CD8-positive, alpha-beta memory T cell (primary cell): ENCODE measurements at regions not wholly inside any gene's neighbourhood (a gene's known extent, or its start where the extent isn't known, plus 50 kb on each side); places are given as distances from the start of the nearest gene placed in this dataset.

Experiments
- CTCF ChIA-PET: fragments of 350-600 bp; sonication (Branson Sonifier 250); formaldehyde crosslinking; loops from one replicate; lab custom pipeline; 2021; ENCODE audit warnings: antibody characterized with exemption; lab: Charles Lee
- POLR2A ChIA-PET: fragments of 350-600 bp; sonication (Branson Sonifier 250); formaldehyde crosslinking; loops from one replicate; lab custom pipeline; 2021; ENCODE audit warnings: antibody characterized with exemption; lab: Charles Lee
- DNase-seq, 5 donors: peaks; one replicate each; pipeline versions ENCODE4 v3.0.0 to v3.0.0-alpha.2; 2020 to 2022; ENCODE audit warnings: mixed read lengths in 1 of 5
- H3K27ac ChIP-seq: one replicate; pipeline ENCODE4 v1.7.0; 2013; ENCODE audit warnings: low read depth, mild to moderate bottlenecking, low read length, moderate library complexity
- H3K27me3 ChIP-seq: 2 replicates; pipeline ENCODE4 v1.7.0; 2013; ENCODE audit warnings: low read length, mild to moderate bottlenecking; ENCODE audit not compliant: insufficient read depth, poor library complexity, severe bottlenecking
- H3K36me3 ChIP-seq: 2 replicates; pipeline ENCODE4 v1.7.0; 2013; ENCODE audit warnings: mild to moderate bottlenecking, low read length, moderate library complexity; ENCODE audit not compliant: insufficient read depth
- H3K4me1 ChIP-seq: 2 replicates; pipeline ENCODE4 v1.7.0; 2013; ENCODE audit warnings: mild to moderate bottlenecking, low read length, moderate library complexity; ENCODE audit not compliant: insufficient read depth
- H3K4me3 ChIP-seq: 2 replicates; pipeline ENCODE4 v1.7.0; 2013; ENCODE audit warnings: mild to moderate bottlenecking, low read length
- H3K9me3 ChIP-seq: 2 replicates; pipeline ENCODE4 v1.7.0; 2013; ENCODE audit warnings: mild to moderate bottlenecking, low read length
- H3K27ac Mint-ChIP-seq, 8 donors: one replicate each; pipeline ENCODE4 v1.8.0; 2020 to 2021; ENCODE audit warnings: mixed read lengths in 8 of 8, mild to moderate bottlenecking in 6 of 8, inconsistent platforms in 3 of 8, moderate library complexity in 3 of 8
- H3K27me3 Mint-ChIP-seq, 2 donors: one replicate each; pipeline ENCODE4 v1.8.0; 2020 to 2021; ENCODE audit warnings: mixed read lengths in 2 of 2, mild to moderate bottlenecking in 1 of 2, moderate library complexity in 1 of 2
- H3K36me3 Mint-ChIP-seq, 3 donors: one replicate each; pipeline ENCODE4 v1.8.0; 2020 to 2021; ENCODE audit warnings: mixed read lengths in 3 of 3, inconsistent platforms in 1 of 3, mild to moderate bottlenecking in 1 of 3
- H3K4me1 Mint-ChIP-seq, 3 donors: one replicate each; pipeline ENCODE4 v1.8.0; 2020 to 2021; ENCODE audit warnings: mixed read lengths in 3 of 3, inconsistent platforms in 1 of 3, mild to moderate bottlenecking in 1 of 3
- H3K4me3 Mint-ChIP-seq, 7 donors: one replicate each; pipeline ENCODE4 v1.8.0; 2020 to 2021; ENCODE audit warnings: mixed read lengths in 7 of 7, mild to moderate bottlenecking in 6 of 7, moderate library complexity in 4 of 7, inconsistent platforms in 2 of 7
- H3K9me3 Mint-ChIP-seq, 5 donors: one replicate each; pipeline ENCODE4 v1.8.0; 2020 to 2022; ENCODE audit warnings: mixed read lengths in 5 of 5, mild to moderate bottlenecking in 3 of 5, moderate library complexity in 2 of 5, inconsistent platforms in 1 of 5

- Mint-ChIP-seq H3K4me1 (no peaks in the 10 kb centered on the region), H3K9me3 (peaks cover 0 to 10% (median 2%) of the 10 kb centered on the region in 5 donors), H3K27ac (no peak overlapping the region), H3K4me3 (no peak overlapping the region), H3K27me3 (no peaks in the 10 kb centered on the region), H3K36me3 (no peaks in the 10 kb centered on the region)
- no peak for DNase-seq
- no peaks in the 10 kb centered on the region for H3K9me3 ChIP-seq
- no peaks in the 10 kb centered on the region for H3K27me3 ChIP-seq
- no peak overlapping the region for H3K27ac ChIP-seq
- no peaks in the 10 kb centered on the region for H3K4me1 ChIP-seq
- H3K36me3 ChIP-seq = no peaks in the 10 kb centered on the region
- ChIA-PET CTCF (no interaction called here), POLR2A (no interaction called here)
- no peak overlapping the region for H3K4me3 ChIP-seq
Observed at GRCh38 chr3:94568041-94568440, 505.2 kb downstream of the NSUN3 start.

- Histone ChIP-seq H3K27me3 (no peaks in the 10 kb centered on the region), H3K4me1 (no peaks in the 10 kb centered on the region), H3K27ac (no peak overlapping the region), H3K9me3 (no peaks in the 10 kb centered on the region), H3K4me3 (no peak overlapping the region), H3K36me3 (no peaks in the 10 kb centered on the region)
- Mint-ChIP-seq H3K27me3 (no peaks in the 10 kb centered on the region), H3K36me3 (no peaks in the 10 kb centered on the region), H3K9me3 (peaks cover 1 to 21% (median 11%) of the 10 kb centered on the region in 5 donors), H3K27ac (no peak overlapping the region), H3K4me1 (no peaks in the 10 kb centered on the region), H3K4me3 (no peak overlapping the region)
- no peak for DNase-seq
- ChIA-PET POLR2A (no interaction called here), CTCF (no interaction called here)
Observed at GRCh38 chr3:94573337-94573736, 510.5 kb downstream of the NSUN3 start.

GRCh38 chr3:94587291-94587690, 524.4 kb downstream of the NSUN3 start:
- Histone ChIP-seq H3K27me3 (no peaks in the 10 kb centered on the region), H3K4me3 (no peak overlapping the region), H3K9me3 (no peaks in the 10 kb centered on the region), H3K27ac (no peak overlapping the region), H3K4me1 (no peaks in the 10 kb centered on the region), H3K36me3 (no peaks in the 10 kb centered on the region)
- Mint-ChIP-seq H3K27me3 (no peaks in the 10 kb centered on the region), H3K36me3 (no peaks in the 10 kb centered on the region), H3K27ac (no peak overlapping the region), H3K4me1 (no peaks in the 10 kb centered on the region), H3K9me3 (peaks cover 0 to 9% (median 4%) of the 10 kb centered on the region in 5 donors), H3K4me3 (no peak overlapping the region)
- ChIA-PET CTCF (no interaction called here), POLR2A (no interaction called here)
- DNase-seq = no peak

GRCh38 chr3:94593526-94594150, 530.8 kb downstream of the NSUN3 start:
- Histone ChIP-seq H3K9me3 (no peaks in the 10 kb centered on the region), H3K27ac (no peak overlapping the region), H3K4me1 (no peaks in the 10 kb centered on the region), H3K36me3 (no peaks in the 10 kb centered on the region), H3K27me3 (no peaks in the 10 kb centered on the region), H3K4me3 (no peak overlapping the region)
- peaks cover 0 to 12% (median 0%) of the 10 kb centered on the region in 5 donors for H3K9me3 Mint-ChIP-seq
- no peaks in the 10 kb centered on the region for H3K4me1 Mint-ChIP-seq
- no peaks in the 10 kb centered on the region for H3K27me3 Mint-ChIP-seq
- no peak overlapping the region for H3K4me3 Mint-ChIP-seq
- ChIA-PET CTCF (no interaction called here), POLR2A (no interaction called here)
- DNase-seq = no peak
- no peak overlapping the region for H3K27ac Mint-ChIP-seq
- no peaks in the 10 kb centered on the region for H3K36me3 Mint-ChIP-seq

- Histone ChIP-seq H3K4me3 (no peak overlapping the region), H3K27ac (no peak overlapping the region), H3K27me3 (no peaks in the 10 kb centered on the region), H3K9me3 (no peaks in the 10 kb centered on the region), H3K36me3 (no peaks in the 10 kb centered on the region), H3K4me1 (no peaks in the 10 kb centered on the region)
- Mint-ChIP-seq H3K9me3 (peaks cover 0 to 21% (median 2%) of the 10 kb centered on the region in 5 donors), H3K4me1 (no peaks in the 10 kb centered on the region), H3K27me3 (no peaks in the 10 kb centered on the region), H3K4me3 (no peak overlapping the region), H3K27ac (no peak overlapping the region), H3K36me3 (no peaks in the 10 kb centered on the region)
- DNase-seq = no peak
- CTCF ChIA-PET = no interaction called here
- POLR2A ChIA-PET = no interaction called here
Observed at GRCh38 chr3:94596141-94596540, 533.3 kb downstream of the NSUN3 start.

- no peak for DNase-seq
- Histone ChIP-seq H3K4me1 (no peaks in the 10 kb centered on the region), H3K9me3 (no peaks in the 10 kb centered on the region), H3K4me3 (no peak overlapping the region), H3K36me3 (no peaks in the 10 kb centered on the region), H3K27me3 (no peaks in the 10 kb centered on the region), H3K27ac (no peak overlapping the region)
- ChIA-PET CTCF (no interaction called here), POLR2A (no interaction called here)
- Mint-ChIP-seq H3K27ac (no peak overlapping the region), H3K27me3 (no peaks in the 10 kb centered on the region), H3K9me3 (peaks cover 0 to 23% (median 2%) of the 10 kb centered on the region in 5 donors), H3K36me3 (no peaks in the 10 kb centered on the region), H3K4me3 (no peak overlapping the region), H3K4me1 (no peaks in the 10 kb centered on the region)
Observed at GRCh38 chr3:94596887-94597566, 534.2 kb downstream of the NSUN3 start.

- Histone ChIP-seq H3K4me3 (no peak overlapping the region), H3K4me1 (no peaks in the 10 kb centered on the region), H3K36me3 (no peaks in the 10 kb centered on the region), H3K27me3 (no peaks in the 10 kb centered on the region), H3K9me3 (no peaks in the 10 kb centered on the region), H3K27ac (no peak overlapping the region)
- Mint-ChIP-seq H3K27ac (peak overlapping the region in 1 of 8 donors; percentile 83), H3K36me3 (no peaks in the 10 kb centered on the region), H3K4me3 (no peak overlapping the region), H3K27me3 (no peaks in the 10 kb centered on the region), H3K9me3 (peaks cover 0 to 20% (median 2%) of the 10 kb centered on the region in 5 donors), H3K4me1 (no peaks in the 10 kb centered on the region)
- POLR2A ChIA-PET = no interaction called here
- no peak for DNase-seq
- CTCF ChIA-PET = no interaction called here
Observed at GRCh38 chr3:94607778-94608177, 544.9 kb downstream of the NSUN3 start.

GRCh38 chr3:94609908-94610307, 547.0 kb downstream of the NSUN3 start:
- Mint-ChIP-seq H3K27me3 (no peaks in the 10 kb centered on the region), H3K4me3 (no peak overlapping the region), H3K36me3 (no peaks in the 10 kb centered on the region), H3K9me3 (peaks cover 0 to 17% (median 5%) of the 10 kb centered on the region in 5 donors), H3K27ac (no peak overlapping the region), H3K4me1 (no peaks in the 10 kb centered on the region)
- H3K27ac ChIP-seq = no peak overlapping the region
- no peak for DNase-seq
- no peaks in the 10 kb centered on the region for H3K4me1 ChIP-seq
- H3K4me3 ChIP-seq = no peak overlapping the region
- no peaks in the 10 kb centered on the region for H3K36me3 ChIP-seq
- H3K27me3 ChIP-seq = no peaks in the 10 kb centered on the region
- no peaks in the 10 kb centered on the region for H3K9me3 ChIP-seq
- ChIA-PET CTCF (no interaction called here), POLR2A (no interaction called here)
